Astrocyte of the spinal cord (primary cell): ENCODE measurements at regions not wholly inside any gene's neighbourhood (a gene's known extent, or its start where the extent isn't known, plus 50 kb on each side); places are given as distances from the start of the nearest gene placed in this dataset.

ENCODE experiments used
- DNase-seq: peaks from one replicate; pipeline ENCODE4 v3.0.0; 2011; ENCODE audit warnings: low read depth, low spot score
- H3K4me3 ChIP-seq: 2 replicates; pipeline ENCODE4 v1.5.1; 2011; ENCODE audit warnings: low read depth, mild to moderate bottlenecking, low read length, moderate library complexity
- CTCF ChIP-seq: IDR thresholded peaks from 2 replicates; pipeline ENCODE4 v1.5.1; 2012; ENCODE audit warnings: low read depth, mild to moderate bottlenecking, low read length, inconsistent platforms
- in situ Hi-C: cut with HindIII; loops from 2 replicates; pipeline ENCODE4 v1.10.0; 2017; ENCODE audit warnings: low sequenced_read_pairs

DNA sequence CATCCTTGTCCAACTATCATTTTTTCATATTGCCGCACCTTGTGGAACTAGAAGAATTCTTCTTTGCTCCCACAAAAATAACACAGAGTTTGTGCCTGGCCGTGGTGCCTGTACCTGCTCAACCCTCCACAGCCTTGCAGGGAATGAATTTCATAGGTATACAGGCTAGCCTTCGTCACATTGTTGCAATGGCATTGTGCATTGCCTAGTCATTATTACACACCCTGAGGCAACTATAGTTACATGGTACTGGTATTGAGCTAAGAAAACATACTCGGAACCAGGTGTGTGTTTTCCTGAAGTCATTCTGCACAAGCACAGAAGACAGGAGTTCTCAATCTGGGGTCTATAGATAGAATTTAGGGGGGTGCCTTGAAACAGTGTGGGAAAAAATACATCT is 188.0 kb upstream of the CTAGE1 start:
- no peak for DNase-seq
- in situ Hi-C loops, result no loop called here
- no peak for TF ChIP-seq CTCF
- H3K4me3 ChIP-seq, result no peak overlapping the region

DNA sequence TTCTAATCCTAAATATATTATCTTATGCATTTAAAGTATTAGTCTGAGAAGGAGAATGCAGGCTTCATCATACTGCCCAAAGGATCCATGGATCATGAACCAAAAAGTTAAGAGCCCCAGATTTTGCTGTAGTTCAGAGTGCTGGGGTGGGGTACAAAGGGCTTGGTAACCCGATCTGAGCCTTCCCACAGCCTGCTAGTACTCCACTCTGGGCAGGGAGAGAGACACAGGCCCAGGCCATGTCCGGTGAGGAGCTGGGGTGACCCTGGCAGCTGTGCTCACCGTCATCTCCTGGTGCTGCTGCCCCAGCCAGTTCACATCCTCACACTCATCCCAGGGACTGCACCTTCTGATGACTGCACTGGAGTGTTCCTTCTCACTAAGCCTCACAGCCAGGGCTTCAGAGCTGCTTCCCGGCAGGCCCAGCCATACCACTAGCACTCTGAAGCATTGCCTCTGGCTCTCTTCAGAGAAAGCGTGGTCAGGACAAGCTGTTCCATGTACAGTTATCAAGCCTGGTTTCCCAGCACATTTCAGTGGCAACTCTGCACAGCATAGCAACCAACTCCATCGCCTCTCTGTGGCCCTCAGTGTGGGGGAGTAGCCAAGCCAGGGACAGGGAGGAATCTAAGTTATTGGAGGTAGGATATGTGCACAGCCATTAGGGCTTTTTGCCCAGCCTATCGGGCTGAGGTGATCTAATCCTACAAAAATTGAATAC is 189.0 kb upstream of the CTAGE1 start:
- no peak for TF ChIP-seq CTCF
- in situ Hi-C loops, result no loop called here
- DNase-seq, result peak; percentile 74
- H3K4me3 ChIP-seq, result no peak overlapping the region

DNA sequence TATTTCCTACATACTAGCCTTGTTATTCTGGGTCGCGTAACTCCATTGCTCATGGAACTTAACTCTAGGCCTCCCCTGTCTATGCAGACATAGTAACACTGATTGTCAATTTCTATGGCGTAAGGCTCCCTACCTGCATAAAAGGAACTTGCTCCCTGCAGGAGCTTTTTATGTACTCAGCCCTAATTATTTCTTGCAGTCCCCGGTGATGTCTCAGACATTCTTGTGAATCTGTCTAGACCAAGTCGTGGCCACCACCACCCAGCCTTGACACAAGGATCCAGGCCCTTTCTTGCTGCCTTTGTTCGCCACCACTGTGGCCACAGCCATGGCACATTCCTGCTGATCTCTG is 189.5 kb upstream of the CTAGE1 start:
- no peak overlapping the region for H3K4me3 ChIP-seq
- DNase-seq, result no peak
- in situ Hi-C loops, result no loop called here
- TF ChIP-seq CTCF, result no peak

DNA sequence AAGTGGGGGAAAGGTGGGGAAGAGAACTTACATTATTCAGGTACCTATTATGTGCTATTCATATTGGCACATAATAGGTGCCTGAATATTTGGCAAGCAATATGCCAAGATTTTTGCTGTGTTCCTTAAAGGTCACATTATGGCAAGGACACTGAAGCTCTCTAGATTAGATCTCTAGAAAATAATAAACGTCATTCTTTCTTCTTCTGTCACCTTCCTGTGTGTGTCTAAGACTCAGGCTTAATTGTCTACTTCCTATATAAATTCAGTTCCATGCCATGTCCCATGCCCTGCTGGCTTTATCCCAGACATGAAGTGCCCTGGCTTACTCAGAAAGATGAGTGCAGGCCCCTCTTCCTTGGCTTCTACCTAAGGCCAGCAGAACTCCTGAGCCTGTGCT is 191.1 kb upstream of the CTAGE1 start:
- TF ChIP-seq CTCF, result no peak
- no peak overlapping the region for H3K4me3 ChIP-seq
- in situ Hi-C loops, result no loop called here
- DNase-seq, result no peak

DNA sequence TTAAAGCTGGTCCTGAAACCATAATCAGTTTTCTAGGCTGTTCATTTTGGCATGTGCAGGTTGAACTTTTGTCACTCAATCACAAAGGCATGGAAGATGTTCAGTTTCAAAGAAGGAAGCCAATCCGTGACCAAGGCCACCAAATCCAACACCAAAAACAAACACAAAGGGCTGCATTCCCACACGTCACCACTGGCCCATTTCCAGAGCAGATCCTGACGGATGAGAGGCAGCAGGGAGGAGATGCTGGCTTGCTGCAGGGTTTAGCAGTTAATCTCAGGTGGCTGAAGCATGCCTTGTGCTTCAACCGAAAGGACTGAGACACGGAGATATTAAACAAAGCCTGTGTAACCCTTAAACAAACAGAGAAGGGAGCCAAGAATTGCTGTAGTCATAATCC is 191.9 kb upstream of the CTAGE1 start:
- no peak for TF ChIP-seq CTCF
- in situ Hi-C loops, result no loop called here
- DNase-seq, result peak; percentile 29

GRCh38 chr18:22613058-22613690 is 195.5 kb upstream of the CTAGE1 start:
- no peak overlapping the region for H3K4me3 ChIP-seq
- TF ChIP-seq CTCF, result no peak
- in situ Hi-C loops, result no loop called here
- no peak for DNase-seq

More for the DNA sequence above, 191.9 kb upstream of the CTAGE1 start:
- H3K4me3 ChIP-seq, result no peak overlapping the region
